ENCODE measurements at regions not wholly inside any gene's neighbourhood (a gene's known extent, or its start where the extent isn't known, plus 50 kb on each side); places are given as distances from the start of the nearest gene placed in this dataset.

DNA sequence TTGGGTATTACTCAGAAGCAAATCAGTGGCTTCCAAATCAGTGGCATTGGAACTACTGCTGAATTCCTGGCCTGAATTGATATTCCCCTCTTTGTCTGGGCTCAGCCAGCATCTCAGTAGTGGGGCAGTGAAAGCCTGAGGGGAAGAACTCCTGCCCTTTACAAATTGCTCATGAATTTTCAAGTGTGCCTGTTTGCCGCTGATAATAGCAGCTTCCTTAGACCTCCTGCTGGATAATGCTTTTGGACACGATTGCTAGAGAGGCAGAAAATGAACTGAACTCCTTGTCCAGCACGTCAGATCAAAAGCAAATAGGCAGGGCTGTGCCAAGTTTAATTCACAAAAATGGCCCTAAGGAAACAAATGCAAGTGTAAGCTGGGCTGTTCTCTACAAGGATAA lies 91.3 kb upstream of the GZMB start:
- TF ChIP-seq CTCF (IDR thresholded peaks at IDR 0.05; ENCODE audit: low read depth, low read length) (no peak), POLR2A (IDR thresholded peaks at IDR 0.05; ENCODE audit: extremely low read depth, insufficient read length) (no peak), MYC (IDR thresholded peaks at IDR 0.05; ENCODE audit: low read depth, low read length) (no peak), MAX (IDR thresholded peaks at IDR 0.05; ENCODE audit: low read depth, low read length) (no peak)
- no peak for DNase-seq (ENCODE audit: low read depth)
- no peak overlapping the region for H3K4me3 ChIP-seq (ENCODE audit: low read depth, low read length)

GRCh38 chr14:24721775-24722174 lies 87.8 kb upstream of the GZMB start:
- TF ChIP-seq MAX (IDR thresholded peaks at IDR 0.05; ENCODE audit: low read depth, low read length) (no peak), MYC (IDR thresholded peaks at IDR 0.05; ENCODE audit: low read depth, low read length) (no peak), CTCF (IDR thresholded peaks at IDR 0.05; ENCODE audit: low read depth, low read length) (no peak), POLR2A (IDR thresholded peaks at IDR 0.05; ENCODE audit: extremely low read depth, insufficient read length) (no peak)
- H3K4me3 ChIP-seq (ENCODE audit: low read depth, low read length): no peak overlapping the region
- no peak for DNase-seq (ENCODE audit: low read depth)

DNA sequence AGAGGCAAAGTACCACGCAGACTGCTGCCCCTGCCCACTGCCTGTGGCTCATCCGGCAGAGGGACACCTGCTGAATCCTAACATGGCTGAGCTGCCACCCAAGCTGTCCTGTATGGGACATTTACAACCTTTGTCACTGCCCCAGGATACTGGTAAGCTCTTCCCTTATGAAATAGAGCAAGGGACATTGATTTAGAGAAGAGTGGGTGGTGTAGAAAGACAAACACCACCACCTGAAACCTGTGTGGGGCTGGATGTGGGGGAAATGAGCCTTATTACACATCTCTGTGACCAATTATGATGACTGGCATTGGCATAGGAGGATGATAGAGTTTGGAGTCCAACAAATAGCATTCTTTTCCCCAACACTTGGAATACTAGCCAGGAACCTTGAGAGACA lies 81.2 kb upstream of the GZMB start:
- DNase-seq (ENCODE audit: low read depth): no peak
- no peak overlapping the region for H3K4me3 ChIP-seq (ENCODE audit: low read depth, low read length)
- TF ChIP-seq MAX (IDR thresholded peaks at IDR 0.05; ENCODE audit: low read depth, low read length) (no peak), MYC (IDR thresholded peaks at IDR 0.05; ENCODE audit: low read depth, low read length) (no peak), POLR2A (IDR thresholded peaks at IDR 0.05; ENCODE audit: extremely low read depth, insufficient read length) (no peak), CTCF (IDR thresholded peaks at IDR 0.05; ENCODE audit: low read depth, low read length) (no peak)

GRCh38 chr14:24713404-24713803 lies 79.4 kb upstream of the GZMB start:
- no peak for TF ChIP-seq POLR2A (IDR thresholded peaks at IDR 0.05; ENCODE audit: extremely low read depth, insufficient read length)
- no peak for TF ChIP-seq MYC (IDR thresholded peaks at IDR 0.05; ENCODE audit: low read depth, low read length)
- no peak for TF ChIP-seq CTCF (IDR thresholded peaks at IDR 0.05; ENCODE audit: low read depth, low read length)
- DNase-seq (ENCODE audit: low read depth): no peak
- H3K4me3 ChIP-seq (ENCODE audit: low read depth, low read length): no peak overlapping the region

- H3K4me3 ChIP-seq (ENCODE audit: low read depth, low read length): no peak overlapping the region
- no peak for DNase-seq (ENCODE audit: low read depth)
- no peak for TF ChIP-seq POLR2A (IDR thresholded peaks at IDR 0.05; ENCODE audit: extremely low read depth, insufficient read length)
- TF ChIP-seq MYC (IDR thresholded peaks at IDR 0.05; ENCODE audit: low read depth, low read length): no peak
Measured at GRCh38 chr14:24712909-24713308, 78.9 kb upstream of the GZMB start.

DNA sequence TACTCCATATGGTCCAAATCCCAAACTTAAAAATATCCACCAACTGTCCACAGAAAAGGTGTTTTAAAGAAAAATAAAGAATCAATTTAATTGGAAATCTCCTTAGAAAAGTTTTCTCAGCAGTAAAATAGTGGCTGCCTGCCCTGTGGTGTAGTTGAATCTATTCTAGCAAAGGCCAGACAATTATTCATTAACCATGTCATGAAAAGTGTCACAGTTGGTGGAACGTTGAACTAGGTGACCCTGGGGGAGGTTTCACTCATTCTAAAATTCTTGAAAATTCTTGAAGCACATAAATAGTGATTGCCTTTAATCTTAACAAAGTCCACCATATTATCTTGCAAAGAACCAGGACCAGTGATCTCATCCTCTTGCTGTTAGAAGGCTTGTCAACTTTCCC lies 78.4 kb upstream of the GZMB start:
- TF ChIP-seq MAX (IDR thresholded peaks at IDR 0.05; ENCODE audit: low read depth, low read length): no peak
- no peak overlapping the region for H3K4me3 ChIP-seq (ENCODE audit: low read depth, low read length)
- no peak for DNase-seq (ENCODE audit: low read depth)

- TF ChIP-seq CTCF (IDR thresholded peaks at IDR 0.05; ENCODE audit: low read depth, low read length) (peak; percentile 84), MYC (IDR thresholded peaks at IDR 0.05; ENCODE audit: low read depth, low read length) (no peak), POLR2A (IDR thresholded peaks at IDR 0.05; ENCODE audit: extremely low read depth, insufficient read length) (no peak), MAX (IDR thresholded peaks at IDR 0.05; ENCODE audit: low read depth, low read length) (no peak)
- H3K4me3 ChIP-seq (ENCODE audit: low read depth, low read length): no peak overlapping the region
- peak; percentile 63 for DNase-seq (ENCODE audit: low read depth)
Measured at GRCh38 chr14:24710403-24711112, 76.6 kb upstream of the GZMB start.

All from NB4 (cell line).